Spleen (tissue), 11 donors: ENCODE measurements at regions not wholly inside any gene's neighbourhood (a gene's known extent, or its start where the extent isn't known, plus 50 kb on each side); places are given as distances from the start of the nearest gene placed in this dataset.

Source experiments
- DNase-seq: peaks from one replicate; pipeline ENCODE4 v3.0.0-alpha.2; 2020
- H3K27ac ChIP-seq, 8 donors: fragments of 200-600 bp; sonication (generic) in 7 of 8; 1 replicate in 4 of 8; 2 replicates in 4 of 8; pipeline versions ENCODE4 v1.5.0 to v1.8.0; 2016 to 2021; ENCODE audit warnings: inconsistent platforms in 4 of 8, mild to moderate bottlenecking in 4 of 8, moderate library complexity in 1 of 8
- H3K27me3 ChIP-seq, 7 donors: fragments of 200-600 bp; sonication (generic) in 6 of 7; replicated peaks in 1 of 7; 1 replicate in 4 of 7; 2 replicates in 3 of 7; pipeline versions ENCODE4 v1.5.0 to v1.8.0; 2016 to 2021; ENCODE audit warnings: inconsistent platforms in 3 of 7, mild to moderate bottlenecking in 1 of 7
- H3K36me3 ChIP-seq, 6 donors: fragments of 200-600 bp; sonication (generic) in 5 of 6; 1 replicate in 4 of 6; 2 replicates in 2 of 6; pipeline versions ENCODE4 v1.5.0 to v1.8.0; 2016 to 2021; ENCODE audit warnings: inconsistent platforms in 2 of 6
- H3K4me1 ChIP-seq, 6 donors: fragments of 200-600 bp; sonication (generic) in 5 of 6; 1 replicate in 3 of 6; 2 replicates in 3 of 6; pipeline versions ENCODE4 v1.5.0 to v1.8.0; 2016 to 2021; ENCODE audit warnings: inconsistent platforms in 3 of 6
- H3K4me3 ChIP-seq, 8 donors: fragments of 200-600 bp; sonication (generic) in 7 of 8; 1 replicate in 4 of 8; 2 replicates in 4 of 8; pipeline versions ENCODE4 v1.5.0 to v1.8.0; 2016 to 2021; ENCODE audit warnings: inconsistent platforms in 4 of 8, mild to moderate bottlenecking in 4 of 8, moderate library complexity in 2 of 8
- H3K9me3 ChIP-seq, 8 donors: fragments of 200-600 bp; sonication (generic) in 7 of 8; 1 replicate in 4 of 8; 2 replicates in 4 of 8; pipeline versions ENCODE4 v1.5.0 to v1.8.0; 2016 to 2021; ENCODE audit warnings: inconsistent platforms in 4 of 8
- CTCF ChIP-seq, 11 experiments: fragments of 200-600 bp in 7 of 11; fragments of 450-650 bp in 4 of 11; sonication (generic) in 4 of 11; IDR thresholded peaks in 8 of 11; conservative IDR thresholded peaks in 3 of 11; 1 replicate in 7 of 11; 2 replicates in 4 of 11; pipeline versions ENCODE4 v1.4.0 to v1.8.0; 2016 to 2021; ENCODE audit warnings: antibody characterized with exemption in 11 of 11, inconsistent platforms in 4 of 11, mild to moderate bottlenecking in 1 of 11
- POLR2A ChIP-seq, 3 donors: fragments of 450-650 bp; IDR thresholded peaks; one replicate each; pipeline ENCODE4 v1.5.1; 2017; ENCODE audit warnings: antibody characterized with exemption in 3 of 3, mild to moderate bottlenecking in 1 of 3
- POLR2AphosphoS5 ChIP-seq, 3 donors: sonication (generic); formaldehyde crosslinking; IDR thresholded peaks; one replicate each; pipeline ENCODE4 v1.5.1; 2017; ENCODE audit warnings: antibody characterized with exemption in 3 of 3
- WGBS, 5 donors: extraction: QIAGEN DNeasy Blood & Tissue Kit in 3 of 5; methylation state at CpG; one replicate each; pipeline versions ENCODE4 v1.1.5 to v1.1.7; 2013 to 2018; 5-methylcytosine and 5-hydroxymethylcytosine counted together
- intact Hi-C: fragments of 100-400 bp; cut with DNase I; formaldehyde crosslinking; loops from one replicate; pipeline ENCODE4 v1.15.0; 2023; ENCODE audit warnings: low total_unique reads
- donor health status: healthy with polysubstance abuse.
- donor health status: DM: no; HTN: no; CAD: no; lungs with moderate emphysema.
- donor health status: DM: no; HTN: no; CAD: no.
- donor health status: Bipolar disorder and iron deficiency.
- donor health status: healthy.
- donor health status: DM: no; HTN: no; CAD: no.
- donor health status: DM: yes; HTN: yes; CAD: no.

- no peak for DNase-seq
- no peak overlapping the region for H3K4me3 ChIP-seq
- no peak overlapping the region for H3K27ac ChIP-seq
- no peaks in the 10 kb centered on the region for H3K36me3 ChIP-seq
- TF ChIP-seq POLR2A (IDR thresholded peaks at IDR 0.05) (no peak), CTCF (IDR thresholded peaks at IDR 0.05 in 8 of 11, conservative IDR thresholded peaks at IDR 0.05 in 3 of 11) (no peak), POLR2AphosphoS5 (IDR thresholded peaks at IDR 0.05) (peak in 1 of 3 donors; percentile 36)
- H3K27me3 ChIP-seq = peaks cover 0 to 19% (median 0%) of the 10 kb centered on the region in 7 donors
- 52 to 72% (median 63%) methylated on average over 8 of the region's 8 CpGs for WGBS, 5 donors
- intact Hi-C loops = no loop called here
- no peaks in the 10 kb centered on the region for H3K9me3 ChIP-seq
- no peaks in the 10 kb centered on the region for H3K4me1 ChIP-seq
Measured at GRCh38 chr2:237191714-237192081, 106.0 kb downstream of the COPS8 start.

GRCh38 chr2:237192881-237193280 is 107.2 kb downstream of the COPS8 start:
- TF ChIP-seq CTCF (IDR thresholded peaks at IDR 0.05 in 8 of 11, conservative IDR thresholded peaks at IDR 0.05 in 3 of 11) (no peak), POLR2A (IDR thresholded peaks at IDR 0.05) (no peak), POLR2AphosphoS5 (IDR thresholded peaks at IDR 0.05) (no peak)
- intact Hi-C loops = no loop called here
- Histone ChIP-seq H3K9me3 (no peaks in the 10 kb centered on the region), H3K27ac (no peak overlapping the region), H3K36me3 (no peaks in the 10 kb centered on the region), H3K4me1 (no peaks in the 10 kb centered on the region), H3K27me3 (peaks cover 0 to 25% (median 0%) of the 10 kb centered on the region in 7 donors), H3K4me3 (no peak overlapping the region)
- 90 to 97% (median 91%) methylated on average over 8 of the region's 8 CpGs for WGBS, 5 donors
- no peak for DNase-seq

GRCh38 chr2:237193436-237193835 is 107.7 kb downstream of the COPS8 start:
- no peak for TF ChIP-seq POLR2A (IDR thresholded peaks at IDR 0.05)
- no peak for TF ChIP-seq POLR2AphosphoS5 (IDR thresholded peaks at IDR 0.05)
- no peak for TF ChIP-seq CTCF (IDR thresholded peaks at IDR 0.05 in 8 of 11, conservative IDR thresholded peaks at IDR 0.05 in 3 of 11)
- no peaks in the 10 kb centered on the region for H3K36me3 ChIP-seq
- no peak for DNase-seq
- WGBS, 5 donors = 86 to 94% (median 88%) methylated on average over 7 of the region's 7 CpGs
- peaks cover 0 to 25% (median 0%) of the 10 kb centered on the region in 7 donors for H3K27me3 ChIP-seq
- H3K4me1 ChIP-seq = no peaks in the 10 kb centered on the region
- intact Hi-C loops = no loop called here
- H3K9me3 ChIP-seq = no peaks in the 10 kb centered on the region
- H3K27ac ChIP-seq = no peak overlapping the region
- no peak overlapping the region for H3K4me3 ChIP-seq

- H3K4me3 ChIP-seq = no peak overlapping the region
- peaks cover 0 to 25% (median 0%) of the 10 kb centered on the region in 7 donors for H3K27me3 ChIP-seq
- TF ChIP-seq CTCF (IDR thresholded peaks at IDR 0.05 in 8 of 11, conservative IDR thresholded peaks at IDR 0.05 in 3 of 11) (no peak), POLR2AphosphoS5 (IDR thresholded peaks at IDR 0.05) (no peak), POLR2A (IDR thresholded peaks at IDR 0.05) (no peak)
- H3K27ac ChIP-seq = no peak overlapping the region
- no peaks in the 10 kb centered on the region for H3K4me1 ChIP-seq
- WGBS, 5 donors = 69 to 85% (median 73%) methylated on average over 1 to 5 of the region's 5 CpGs
- no peak for DNase-seq
- intact Hi-C loops = no loop called here
- no peaks in the 10 kb centered on the region for H3K36me3 ChIP-seq
- no peaks in the 10 kb centered on the region for H3K9me3 ChIP-seq
Measured at GRCh38 chr2:237194081-237194480, 108.4 kb downstream of the COPS8 start.
